ENCODE measurements at regions not wholly inside any gene's neighbourhood (a gene's known extent, or its start where the extent isn't known, plus 50 kb on each side); places are given as distances from the start of the nearest gene placed in this dataset.

- in situ Hi-C loops (cut with HindIII; ENCODE audit: low sequenced_read_pairs), result no loop called here
These were observed 295.2 kb upstream of the PWP1 start for GRCh38 chr12:107390414-107390813.

GRCh38 chr12:107393043-107393717, 292.4 kb upstream of the PWP1 start:
- in situ Hi-C loops (cut with HindIII; ENCODE audit: low sequenced_read_pairs), result no loop called here

GRCh38 chr12:107394693-107395092, 290.9 kb upstream of the PWP1 start:
- in situ Hi-C loops (cut with HindIII; ENCODE audit: low sequenced_read_pairs), result no loop called here

- in situ Hi-C loops (cut with HindIII; ENCODE audit: low sequenced_read_pairs), result no loop called here
These were observed 289.8 kb upstream of the PWP1 start for GRCh38 chr12:107395817-107396216.

GRCh38 chr12:107396991-107397390, 288.6 kb upstream of the PWP1 start:
- in situ Hi-C loops (cut with HindIII; ENCODE audit: low sequenced_read_pairs), result no loop called here

GRCh38 chr12:107397890-107398500, 287.6 kb upstream of the PWP1 start:
- in situ Hi-C loops (cut with HindIII; ENCODE audit: low sequenced_read_pairs), result no loop called here

- in situ Hi-C loops (cut with HindIII; ENCODE audit: low sequenced_read_pairs), result no loop called here
These were observed 286.6 kb upstream of the PWP1 start for GRCh38 chr12:107399046-107399445.

GRCh38 chr12:107400686-107401447, 284.7 kb upstream of the PWP1 start:
- in situ Hi-C loops (cut with HindIII; ENCODE audit: low sequenced_read_pairs), result loop anchor here (25.0 kb wide), 1 partner anchor 264 kb away; no protein-coding TSS in a partner anchor

- in situ Hi-C loops (cut with HindIII; ENCODE audit: low sequenced_read_pairs), result loop anchor here (25.0 kb wide), 1 partner anchor 265 kb away; no protein-coding TSS in a partner anchor
These were observed 283.3 kb upstream of the PWP1 start for GRCh38 chr12:107402041-107403022.

- in situ Hi-C loops (cut with HindIII; ENCODE audit: low sequenced_read_pairs), result loop anchor here (25.0 kb wide), 1 partner anchor 268 kb away; no protein-coding TSS in a partner anchor
These were observed 280.6 kb upstream of the PWP1 start for GRCh38 chr12:107404981-107405380.

GRCh38 chr12:107405436-107405835, 280.2 kb upstream of the PWP1 start:
- in situ Hi-C loops (cut with HindIII; ENCODE audit: low sequenced_read_pairs), result loop anchor here (25.0 kb wide), 1 partner anchor 268 kb away; no protein-coding TSS in a partner anchor

GRCh38 chr12:107406932-107407331, 278.7 kb upstream of the PWP1 start:
- in situ Hi-C loops (cut with HindIII; ENCODE audit: low sequenced_read_pairs), result loop anchor here (25.0 kb wide), 1 partner anchor 270 kb away; no protein-coding TSS in a partner anchor

GRCh38 chr12:107411792-107412535, 273.6 kb upstream of the PWP1 start:
- in situ Hi-C loops (cut with HindIII; ENCODE audit: low sequenced_read_pairs), result loop anchor here (25.0 kb wide), 1 partner anchor 275 kb away; no protein-coding TSS in a partner anchor

GRCh38 chr12:107415071-107415470, 270.5 kb upstream of the PWP1 start:
- in situ Hi-C loops (cut with HindIII; ENCODE audit: low sequenced_read_pairs), result loop anchor here (25.0 kb wide), 1 partner anchor 278 kb away; no protein-coding TSS in a partner anchor

- in situ Hi-C loops (cut with HindIII; ENCODE audit: low sequenced_read_pairs), result loop anchor here (25.0 kb wide), 1 partner anchor 279 kb away; no protein-coding TSS in a partner anchor
These were observed 269.8 kb upstream of the PWP1 start for GRCh38 chr12:107415834-107416233.

GRCh38 chr12:107417004-107417403, 268.6 kb upstream of the PWP1 start:
- in situ Hi-C loops (cut with HindIII; ENCODE audit: low sequenced_read_pairs), result loop anchor here (25.0 kb wide), 1 partner anchor 280 kb away; no protein-coding TSS in a partner anchor

- in situ Hi-C loops (cut with HindIII; ENCODE audit: low sequenced_read_pairs), result loop anchor here (25.0 kb wide), 1 partner anchor 282 kb away; no protein-coding TSS in a partner anchor
These were observed 266.6 kb upstream of the PWP1 start for GRCh38 chr12:107418981-107419380.

GRCh38 chr12:107423531-107423930, 262.1 kb upstream of the PWP1 start:
- in situ Hi-C loops (cut with HindIII; ENCODE audit: low sequenced_read_pairs), result loop anchor here (5.0 to 25.0 kb wide), 2 partner anchors 51 to 286 kb away; no protein-coding TSS in a partner anchor

GRCh38 chr12:107429006-107429705, 256.4 kb upstream of the PWP1 start:
- in situ Hi-C loops (cut with HindIII; ENCODE audit: low sequenced_read_pairs), result no loop called here

Measured in endothelial cell of hepatic sinusoid (primary cell).